Activated B cell treated with CpG ODN at 0.5 μM for 24 hours (primary cell): ENCODE measurements at regions not wholly inside any gene's neighbourhood (a gene's known extent, or its start where the extent isn't known, plus 50 kb on each side); places are given as distances from the start of the nearest gene placed in this dataset.
"Not testable (repeated sequence)": the region's sequence is repeated elsewhere in the genome, so short reads cannot be mapped to it uniquely, and the experiment has no call there.

Source experiments
- ATAC-seq: fragments of 200-7000 bp; cut with Tn5 transposase; one replicate; pipeline ENCODE4 v1.10.0; 2021; ENCODE audit warnings: low read depth, mild to moderate bottlenecking, moderate library complexity
- CTCF ChIA-PET: fragments of 350-600 bp; sonication (Branson Sonifier 250); formaldehyde crosslinking; loops from one replicate; lab custom pipeline; 2021; ENCODE audit warnings: antibody characterized with exemption; lab: Charles Lee
- POLR2A ChIA-PET: fragments of 350-600 bp; sonication (Branson Sonifier 250); formaldehyde crosslinking; loops from one replicate; lab custom pipeline; 2021; ENCODE audit warnings: antibody characterized with exemption; lab: Charles Lee
- DNase-seq: peaks from one replicate; pipeline ENCODE4 v3.0.0; 2022
- H3K27ac Mint-ChIP-seq: one replicate; pipeline ENCODE4 v1.8.0; 2020; ENCODE audit warnings: mixed read lengths
- H3K27me3 Mint-ChIP-seq: one replicate; pipeline ENCODE4 v1.8.0; 2021; ENCODE audit warnings: mixed read lengths
- H3K36me3 Mint-ChIP-seq: one replicate; pipeline ENCODE4 v1.8.0; 2021; ENCODE audit warnings: low read depth, mixed read lengths
- H3K4me1 Mint-ChIP-seq: one replicate; pipeline ENCODE4 v1.8.0; 2021; ENCODE audit warnings: mixed read lengths
- H3K4me3 Mint-ChIP-seq: one replicate; pipeline ENCODE4 v1.8.0; 2020; ENCODE audit warnings: mild to moderate bottlenecking, mixed read lengths
- H3K9me3 Mint-ChIP-seq: one replicate; pipeline ENCODE4 v1.8.0; 2020; ENCODE audit warnings: mixed read lengths
- intact Hi-C: fragments of 100-400 bp; cut with micrococcal nuclease; formaldehyde crosslinking; loops from one replicate; pipeline ENCODE4 v1.15.1; 2024
- TF ChIP-seq, protein P1 (sequence below): fragments of 200-600 bp; IDR thresholded peaks from one replicate; pipeline ENCODE4 v1.8.0; 2022; ENCODE audit warnings: antibody characterized with exemption, mild to moderate bottlenecking

DNA sequence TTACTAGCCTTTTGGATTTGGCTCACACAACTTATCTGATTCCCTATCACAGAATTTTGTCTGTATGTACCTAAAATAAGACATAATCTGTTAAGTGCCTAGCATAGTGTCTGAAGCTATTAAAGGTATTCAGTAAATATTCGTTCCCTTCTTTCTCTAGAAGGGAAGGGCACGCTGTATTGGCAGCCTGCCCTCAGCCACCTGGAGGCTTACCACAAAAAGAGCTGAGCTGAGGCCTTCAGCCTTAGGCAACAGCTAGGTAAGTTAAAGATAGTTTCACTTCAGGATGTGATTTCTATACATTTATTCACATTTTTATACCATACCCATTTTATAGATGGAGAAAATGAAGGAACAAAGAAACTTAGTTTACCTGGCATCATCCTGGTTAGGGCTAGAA, 400.0 kb upstream of the LCORL start:
- Mint-ChIP-seq H3K4me3 (no peak overlapping the region), H3K9me3 (no peaks in the 10 kb centered on the region), H3K27ac (no peak overlapping the region), H3K4me1 (no peaks in the 10 kb centered on the region), H3K27me3 (no peaks in the 10 kb centered on the region), H3K36me3 (no peaks in the 10 kb centered on the region)
- POLR2A ChIA-PET, result interaction anchor here (0.6 kb wide), 1 partner anchor 600 kb away, joined by 10 read pairs; no protein-coding TSS in a partner anchor
- DNase-seq (no peak), ATAC-seq (no peak)
- intact Hi-C loops, result no loop called here
- CTCF ChIA-PET, result no interaction called here
- TF ChIP-seq, protein P1, sequence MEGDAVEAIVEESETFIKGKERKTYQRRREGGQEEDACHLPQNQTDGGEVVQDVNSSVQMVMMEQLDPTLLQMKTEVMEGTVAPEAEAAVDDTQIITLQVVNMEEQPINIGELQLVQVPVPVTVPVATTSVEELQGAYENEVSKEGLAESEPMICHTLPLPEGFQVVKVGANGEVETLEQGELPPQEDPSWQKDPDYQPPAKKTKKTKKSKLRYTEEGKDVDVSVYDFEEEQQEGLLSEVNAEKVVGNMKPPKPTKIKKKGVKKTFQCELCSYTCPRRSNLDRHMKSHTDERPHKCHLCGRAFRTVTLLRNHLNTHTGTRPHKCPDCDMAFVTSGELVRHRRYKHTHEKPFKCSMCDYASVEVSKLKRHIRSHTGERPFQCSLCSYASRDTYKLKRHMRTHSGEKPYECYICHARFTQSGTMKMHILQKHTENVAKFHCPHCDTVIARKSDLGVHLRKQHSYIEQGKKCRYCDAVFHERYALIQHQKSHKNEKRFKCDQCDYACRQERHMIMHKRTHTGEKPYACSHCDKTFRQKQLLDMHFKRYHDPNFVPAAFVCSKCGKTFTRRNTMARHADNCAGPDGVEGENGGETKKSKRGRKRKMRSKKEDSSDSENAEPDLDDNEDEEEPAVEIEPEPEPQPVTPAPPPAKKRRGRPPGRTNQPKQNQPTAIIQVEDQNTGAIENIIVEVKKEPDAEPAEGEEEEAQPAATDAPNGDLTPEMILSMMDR, result no peak

DNA sequence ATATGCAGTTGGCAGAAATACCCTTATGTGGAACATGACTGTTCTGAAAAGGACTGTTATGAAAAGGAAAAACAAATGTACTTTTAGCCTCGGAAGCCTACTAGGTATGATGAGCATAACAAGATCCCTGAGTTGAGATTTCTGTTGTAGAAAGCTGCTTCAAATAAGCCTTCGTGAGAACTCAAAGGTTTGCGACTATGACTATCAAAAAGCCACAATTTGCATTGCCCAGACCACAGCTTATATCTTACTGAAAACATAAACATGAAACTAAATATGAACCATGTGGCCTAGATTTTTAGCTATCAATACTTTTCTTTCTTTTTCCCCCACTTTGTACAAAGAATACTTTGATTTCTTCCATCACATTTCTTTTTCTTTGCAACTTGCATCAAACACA, 398.2 kb upstream of the LCORL start:
- intact Hi-C loops, result no loop called here
- ChIA-PET CTCF (no interaction called here), POLR2A (no interaction called here)
- no peak for DNase-seq
- ATAC-seq, result no peak
- Mint-ChIP-seq H3K27me3 (no peaks in the 10 kb centered on the region), H3K27ac (no peak overlapping the region), H3K4me1 (no peaks in the 10 kb centered on the region), H3K4me3 (no peak overlapping the region), H3K9me3 (no peaks in the 10 kb centered on the region), H3K36me3 (no peaks in the 10 kb centered on the region)
- TF ChIP-seq, protein P1, result no peak

DNA sequence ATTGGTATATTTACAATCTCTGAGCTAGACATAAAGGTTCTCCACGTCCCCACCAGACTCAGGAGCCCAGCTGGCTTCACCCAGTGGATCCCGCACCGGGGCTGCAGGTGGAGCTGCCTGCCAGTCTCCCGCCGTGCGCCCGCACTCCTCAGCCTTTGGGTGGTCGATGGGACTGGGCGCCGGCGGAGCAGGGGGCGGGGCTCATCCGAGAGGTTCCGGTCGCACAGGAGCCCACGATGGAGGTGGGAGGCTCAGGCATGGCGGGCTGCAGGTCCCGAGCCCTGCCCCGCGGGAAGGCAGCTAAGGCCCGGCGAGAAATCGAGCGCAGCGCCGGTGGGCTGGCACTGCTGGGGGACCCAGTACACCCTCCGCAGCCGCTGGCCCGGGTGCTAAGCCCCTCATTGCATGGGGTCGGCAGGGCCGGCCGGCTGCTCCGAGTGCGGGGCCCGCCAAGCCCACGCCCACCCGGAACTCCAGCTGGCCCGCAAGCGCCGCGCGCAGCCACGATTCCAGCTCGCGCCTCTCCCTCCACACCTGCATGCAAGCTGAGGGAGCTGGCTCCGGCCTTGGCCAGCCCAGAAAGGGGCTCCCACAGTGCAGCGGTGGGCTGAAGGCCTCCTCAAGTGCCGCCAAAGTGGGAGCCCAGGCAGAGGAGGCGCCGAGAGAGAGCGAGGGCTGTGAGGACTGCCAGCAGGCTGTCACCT, 396.8 kb upstream of the LCORL start:
- ATAC-seq, DNase-seq, H3K9me3 Mint-ChIP-seq, CTCF ChIA-PET, intact Hi-C loops, H3K27me3 Mint-ChIP-seq, H3K36me3 Mint-ChIP-seq, H3K27ac Mint-ChIP-seq, H3K4me3 Mint-ChIP-seq, H3K4me1 Mint-ChIP-seq, POLR2A ChIA-PET: not testable (repeated sequence)

DNA sequence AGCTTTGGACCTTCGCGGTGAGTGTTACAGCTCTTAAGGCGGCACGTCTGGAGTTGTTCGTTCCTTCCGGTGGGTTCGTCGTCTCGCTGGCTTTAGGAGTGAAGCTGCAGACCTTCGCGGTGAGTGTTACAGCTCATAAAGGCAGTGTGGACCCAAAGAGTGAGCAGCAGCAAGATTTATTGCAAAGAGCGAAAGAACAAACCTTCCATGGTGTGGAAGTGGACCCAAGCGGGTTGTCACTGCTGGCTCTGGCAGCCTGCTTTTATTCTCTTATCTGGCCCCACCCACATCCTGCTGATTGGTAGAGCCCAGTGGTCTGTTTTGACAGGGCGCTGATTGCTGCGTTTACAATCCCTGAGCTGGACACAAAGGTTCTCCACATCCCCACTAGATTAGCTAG, 396.1 kb upstream of the LCORL start:
- H3K27me3 Mint-ChIP-seq, H3K27ac Mint-ChIP-seq, H3K4me3 Mint-ChIP-seq, intact Hi-C loops, H3K9me3 Mint-ChIP-seq, ATAC-seq, H3K4me1 Mint-ChIP-seq, H3K36me3 Mint-ChIP-seq, DNase-seq, CTCF ChIA-PET, POLR2A ChIA-PET: not testable (repeated sequence)

DNA sequence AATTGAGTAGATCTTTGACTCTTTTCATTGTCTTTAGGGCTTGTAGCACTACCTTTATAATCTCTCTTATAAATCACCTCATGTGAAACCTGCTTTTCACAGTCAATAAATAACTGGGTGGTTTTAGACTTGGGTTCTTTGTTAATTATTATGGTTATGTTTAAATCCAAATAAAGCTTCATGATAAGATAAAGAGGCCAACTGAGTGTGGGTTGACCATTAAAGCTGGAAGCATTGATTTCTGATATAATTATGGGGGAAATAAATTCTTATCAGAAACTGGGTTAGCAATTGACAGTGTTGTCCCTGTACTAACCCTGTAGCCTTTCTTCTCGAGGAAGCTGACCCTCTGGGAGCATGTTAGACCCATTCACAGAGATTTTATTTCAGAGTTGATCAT, 384.7 kb upstream of the LCORL start:
- TF ChIP-seq, protein P1, result no peak
- no peaks in the 10 kb centered on the region for H3K36me3 Mint-ChIP-seq
- H3K4me1 Mint-ChIP-seq, result no peaks in the 10 kb centered on the region
- ChIA-PET POLR2A (no interaction called here), CTCF (no interaction called here)
- H3K9me3 Mint-ChIP-seq, result no peaks in the 10 kb centered on the region
- DNase-seq, result no peak
- peaks cover 3% of the 10 kb centered on the region for H3K27me3 Mint-ChIP-seq
- intact Hi-C loops, result no loop called here
- H3K4me3 Mint-ChIP-seq, result no peak overlapping the region
- ATAC-seq, result no peak
- no peak overlapping the region for H3K27ac Mint-ChIP-seq

DNA sequence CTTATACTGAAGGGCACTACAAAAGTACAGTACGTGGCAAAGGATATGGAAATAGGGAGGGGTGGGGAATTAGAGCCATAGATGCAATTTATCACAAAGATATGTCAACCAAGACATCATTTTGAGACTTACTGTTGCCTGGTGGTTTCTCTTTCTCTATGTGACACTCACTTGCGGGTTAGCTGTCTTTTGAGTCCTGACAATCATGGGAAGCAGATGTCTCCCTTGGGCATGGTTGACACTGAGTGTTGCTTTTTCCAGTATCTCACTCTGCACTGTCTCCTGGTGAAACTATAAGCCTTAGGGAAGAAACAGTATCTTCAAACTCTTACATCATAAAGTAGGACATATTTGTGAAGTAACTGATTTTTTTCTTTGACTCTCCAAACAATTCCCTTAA, 383.5 kb upstream of the LCORL start:
- TF ChIP-seq, protein P1, result no peak
- ATAC-seq (no peak), DNase-seq (no peak)
- intact Hi-C loops, result no loop called here
- CTCF ChIA-PET, result no interaction called here
- H3K9me3 Mint-ChIP-seq, result no peaks in the 10 kb centered on the region
- POLR2A ChIA-PET, result no interaction called here
- no peaks in the 10 kb centered on the region for H3K4me1 Mint-ChIP-seq
- H3K4me3 Mint-ChIP-seq, result no peak overlapping the region
- no peak overlapping the region for H3K27ac Mint-ChIP-seq
- no peaks in the 10 kb centered on the region for H3K36me3 Mint-ChIP-seq
- H3K27me3 Mint-ChIP-seq, result peaks cover 3% of the 10 kb centered on the region
